Astrocyte (in vitro differentiated cells and primary cell): ENCODE measurements at regions not wholly inside any gene's neighbourhood (a gene's known extent, or its start where the extent isn't known, plus 50 kb on each side); places are given as distances from the start of the nearest gene placed in this dataset.
A peak's percentile ranks its signal among the peaks of the same experiment; 100 is the strongest.

Experiments used
- DNase-seq: peaks from one replicate; pipeline ENCODE4 v3.0.0-alpha.2; 2010; ENCODE audit warnings: low read depth
- FAIRE-seq: peaks from 2 replicates; lab custom pipeline; 2011; peaks lifted over from hg19 to GRCh38; lab: Jason Lieb, UNC
- H2AFZ ChIP-seq: 2 replicates; pipeline ENCODE4 v1.6.0; 2012; ENCODE audit warnings: low read depth, low read length, inconsistent platforms
- H3K27ac ChIP-seq: 2 replicates; pipeline ENCODE4 v1.5.1; 2011; ENCODE audit warnings: low read depth, low read length, inconsistent platforms
- H3K27me3 ChIP-seq: 2 replicates; pipeline ENCODE4 v1.6.0; 2011; ENCODE audit warnings: low read length, inconsistent platforms; ENCODE audit not compliant: insufficient read depth
- H3K36me3 ChIP-seq: 2 replicates; pipeline ENCODE4 v1.5.1; 2011; ENCODE audit warnings: low read length, inconsistent platforms; ENCODE audit not compliant: insufficient read depth
- H3K4me1 ChIP-seq: 2 replicates; pipeline ENCODE4 v1.5.1; 2011; ENCODE audit warnings: low read length, inconsistent platforms; ENCODE audit not compliant: insufficient read depth
- H3K4me2 ChIP-seq: 2 replicates; pipeline ENCODE4 v1.6.0; 2012; ENCODE audit warnings: low read length, inconsistent platforms
- H3K4me3 ChIP-seq: 2 replicates; pipeline ENCODE4 v1.5.1; 2011; ENCODE audit warnings: low read depth, mild to moderate bottlenecking, low read length, inconsistent platforms; ENCODE audit not compliant: insufficient read depth
- H3K79me2 ChIP-seq: 2 replicates; pipeline ENCODE4 v1.6.0; 2012; ENCODE audit warnings: mild to moderate bottlenecking, low read length, inconsistent platforms; ENCODE audit not compliant: insufficient read depth
- H3K9ac ChIP-seq: 2 replicates; pipeline ENCODE4 v1.6.0; 2012; ENCODE audit warnings: mild to moderate bottlenecking, low read length, inconsistent platforms
- H3K9me3 ChIP-seq: 2 replicates; pipeline ENCODE4 v1.5.1; 2012; ENCODE audit warnings: low read depth, mild to moderate bottlenecking, low read length, inconsistent platforms; ENCODE audit not compliant: insufficient read depth
- H4K20me1 ChIP-seq: 2 replicates; pipeline ENCODE4 v1.6.0; 2012; ENCODE audit warnings: low read length, inconsistent platforms; ENCODE audit not compliant: insufficient read depth
- H3K27ac Mint-ChIP-seq: one replicate; pipeline ENCODE4 v1.8.0; 2021; ENCODE audit warnings: mild to moderate bottlenecking, mixed read lengths; ENCODE audit not compliant: unreplicated experiment
- H3K27me3 Mint-ChIP-seq: one replicate; pipeline ENCODE4 v1.8.0; 2021; ENCODE audit warnings: low read depth, mixed read lengths; ENCODE audit not compliant: unreplicated experiment
- H3K36me3 Mint-ChIP-seq: one replicate; pipeline ENCODE4 v1.8.0; 2021; ENCODE audit warnings: low read depth, mixed read lengths; ENCODE audit not compliant: unreplicated experiment
- H3K4me1 Mint-ChIP-seq: one replicate; pipeline ENCODE4 v1.8.0; 2021; ENCODE audit warnings: low read depth, mixed read lengths; ENCODE audit not compliant: unreplicated experiment
- H3K4me3 Mint-ChIP-seq: one replicate; pipeline ENCODE4 v1.8.0; 2021; ENCODE audit warnings: mild to moderate bottlenecking, moderate library complexity, mixed read lengths; ENCODE audit not compliant: unreplicated experiment
- H3K9me3 Mint-ChIP-seq: one replicate; pipeline ENCODE4 v1.8.0; 2021; ENCODE audit warnings: mild to moderate bottlenecking, mixed read lengths; ENCODE audit not compliant: unreplicated experiment
- EZH2 ChIP-seq: IDR thresholded peaks from 2 replicates; pipeline ENCODE4 v1.6.1; 2012; ENCODE audit warnings: mild to moderate bottlenecking, low read length, inconsistent platforms; ENCODE audit not compliant: insufficient read depth
- TF ChIP-seq, protein P1 (sequence below): IDR thresholded peaks from 2 replicates; pipeline ENCODE4 v1.5.1; 2011; ENCODE audit warnings: low read depth, mild to moderate bottlenecking, inconsistent platforms, low read length, moderate library complexity; ENCODE audit not compliant: insufficient read depth

DNA sequence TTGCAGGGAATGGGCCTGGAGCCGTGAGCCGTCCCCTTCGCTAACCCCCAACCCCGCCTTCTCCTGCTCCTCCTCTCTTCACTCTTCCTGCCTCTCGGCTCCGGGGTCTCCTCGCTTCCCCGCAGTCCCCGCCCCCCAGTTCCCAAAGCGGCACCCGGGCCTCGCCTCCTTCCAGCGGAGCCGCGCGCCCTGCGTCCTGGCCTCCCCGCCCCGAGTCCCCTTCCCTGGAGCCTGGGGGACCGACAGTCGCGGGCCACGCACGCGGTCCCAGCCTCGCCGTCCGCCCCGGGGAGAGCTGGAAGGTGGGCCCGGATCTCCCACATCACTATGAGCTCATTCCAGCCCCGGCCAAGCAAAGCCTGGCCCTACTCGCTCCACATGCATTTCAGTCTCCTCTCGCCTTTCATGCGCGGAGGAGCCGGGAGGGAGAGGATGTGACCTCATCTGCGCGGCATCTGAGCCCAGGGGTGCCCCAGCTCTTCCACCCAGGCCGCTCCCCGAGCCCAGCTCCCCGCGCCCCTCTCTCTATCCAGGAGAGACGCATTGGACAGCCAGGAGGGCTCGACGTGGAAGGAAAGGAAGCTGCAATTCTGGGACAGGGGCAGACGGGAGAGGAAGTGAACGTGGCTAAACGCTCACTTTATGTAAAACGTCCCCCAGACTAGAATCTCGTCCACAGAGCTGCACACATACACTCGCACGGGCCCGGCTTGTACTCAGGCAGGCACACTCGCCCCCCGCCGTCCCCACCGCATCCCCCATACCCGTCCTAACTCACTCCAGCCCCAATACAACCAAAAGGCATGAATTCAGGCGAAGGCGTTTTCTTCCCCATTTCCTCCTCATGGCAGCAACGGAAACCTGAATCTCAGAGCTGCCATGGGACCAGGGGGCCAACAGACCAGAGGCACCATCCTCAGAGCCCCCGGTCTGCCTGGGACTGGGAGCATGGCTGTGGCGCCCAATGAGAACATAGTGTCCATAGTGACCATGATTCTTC, 108.7 kb upstream of the CCND2 start:
- Histone ChIP-seq H3K4me2 (peak overlapping the region; percentile 84), H3K4me3 (peak overlapping the region; percentile 38), H4K20me1 (no peaks in the 10 kb centered on the region), H3K36me3 (no peaks in the 10 kb centered on the region), H3K9ac (peak overlapping the region; percentile 74), H3K79me2 (no peaks in the 10 kb centered on the region), H3K27me3 (no peaks in the 10 kb centered on the region), H3K27ac (peak overlapping the region; percentile 61), H3K9me3 (no peaks in the 10 kb centered on the region), H2AFZ (peak overlapping the region; percentile 94), H3K4me1 (peaks cover 6% of the 10 kb centered on the region)
- peaks cover 2% of the 10 kb centered on the region for H3K27me3 Mint-ChIP-seq
- H3K4me1 Mint-ChIP-seq, result peaks cover 15% of the 10 kb centered on the region
- no peak for TF ChIP-seq EZH2
- TF ChIP-seq, protein P1, sequence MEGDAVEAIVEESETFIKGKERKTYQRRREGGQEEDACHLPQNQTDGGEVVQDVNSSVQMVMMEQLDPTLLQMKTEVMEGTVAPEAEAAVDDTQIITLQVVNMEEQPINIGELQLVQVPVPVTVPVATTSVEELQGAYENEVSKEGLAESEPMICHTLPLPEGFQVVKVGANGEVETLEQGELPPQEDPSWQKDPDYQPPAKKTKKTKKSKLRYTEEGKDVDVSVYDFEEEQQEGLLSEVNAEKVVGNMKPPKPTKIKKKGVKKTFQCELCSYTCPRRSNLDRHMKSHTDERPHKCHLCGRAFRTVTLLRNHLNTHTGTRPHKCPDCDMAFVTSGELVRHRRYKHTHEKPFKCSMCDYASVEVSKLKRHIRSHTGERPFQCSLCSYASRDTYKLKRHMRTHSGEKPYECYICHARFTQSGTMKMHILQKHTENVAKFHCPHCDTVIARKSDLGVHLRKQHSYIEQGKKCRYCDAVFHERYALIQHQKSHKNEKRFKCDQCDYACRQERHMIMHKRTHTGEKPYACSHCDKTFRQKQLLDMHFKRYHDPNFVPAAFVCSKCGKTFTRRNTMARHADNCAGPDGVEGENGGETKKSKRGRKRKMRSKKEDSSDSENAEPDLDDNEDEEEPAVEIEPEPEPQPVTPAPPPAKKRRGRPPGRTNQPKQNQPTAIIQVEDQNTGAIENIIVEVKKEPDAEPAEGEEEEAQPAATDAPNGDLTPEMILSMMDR, result no peak
- peak overlapping the region; percentile 93 for H3K27ac Mint-ChIP-seq
- peak overlapping the region; percentile 74 for H3K4me3 Mint-ChIP-seq
- FAIRE-seq (no peak), DNase-seq (peak; percentile 59)
- H3K9me3 Mint-ChIP-seq, result peaks cover 7% of the 10 kb centered on the region
- no peaks in the 10 kb centered on the region for H3K36me3 Mint-ChIP-seq

DNA sequence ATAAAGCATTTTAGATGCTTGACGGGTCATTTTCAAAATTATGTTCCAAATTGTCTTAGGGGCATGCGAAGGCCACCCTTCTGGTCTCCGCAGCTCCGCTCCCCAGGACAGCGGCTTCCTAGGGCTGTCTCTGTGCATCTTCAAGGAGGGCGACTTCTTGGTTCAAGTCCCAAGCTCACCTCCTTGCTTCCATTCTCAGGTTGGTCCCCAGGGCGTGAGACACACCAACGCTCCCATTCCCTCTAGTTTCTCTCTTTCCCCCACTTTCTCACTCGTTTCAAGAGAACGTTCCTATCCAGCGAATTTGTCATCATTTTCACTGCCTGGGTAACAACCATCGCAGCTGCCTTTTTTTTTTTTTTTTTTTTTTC, 109.4 kb upstream of the CCND2 start:
- Histone ChIP-seq H3K79me2 (no peaks in the 10 kb centered on the region), H3K4me1 (peaks cover 6% of the 10 kb centered on the region), H3K27ac (peak overlapping the region; percentile 61), H3K27me3 (no peaks in the 10 kb centered on the region), H4K20me1 (no peaks in the 10 kb centered on the region), H2AFZ (peak overlapping the region; percentile 94), H3K4me2 (peak overlapping the region; percentile 84), H3K9ac (peak overlapping the region; percentile 74), H3K36me3 (no peaks in the 10 kb centered on the region), H3K4me3 (peak overlapping the region; percentile 38), H3K9me3 (no peaks in the 10 kb centered on the region)
- Mint-ChIP-seq H3K9me3 (peaks cover 8% of the 10 kb centered on the region), H3K27me3 (peaks cover 2% of the 10 kb centered on the region), H3K4me1 (peaks cover 10% of the 10 kb centered on the region), H3K27ac (peak overlapping the region; percentile 93), H3K4me3 (peak overlapping the region; percentile 73), H3K36me3 (no peaks in the 10 kb centered on the region)
- TF ChIP-seq, protein P1, result no peak
- no peak for TF ChIP-seq EZH2
- DNase-seq (no peak), FAIRE-seq (no peak)

DNA sequence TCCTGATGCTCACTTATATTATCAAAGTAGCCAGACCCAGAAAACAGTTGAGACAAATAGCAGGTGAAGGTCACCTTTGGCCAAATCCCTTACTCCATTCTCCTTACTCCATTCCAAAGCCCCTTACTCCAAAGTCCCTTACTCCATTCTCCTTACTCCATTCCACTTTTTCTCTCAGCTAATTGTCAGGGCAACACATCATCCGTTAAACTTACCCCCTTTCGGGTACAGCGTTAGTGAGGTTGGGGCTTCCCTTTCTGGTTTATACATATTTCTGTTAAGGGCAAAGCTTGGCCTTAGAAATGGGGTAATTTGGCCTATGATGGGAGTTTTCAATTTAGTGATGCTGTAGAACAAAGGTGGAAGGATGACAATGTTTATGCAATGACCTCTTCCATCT, 111.8 kb upstream of the CCND2 start:
- Histone ChIP-seq H3K4me3 (no peak overlapping the region), H3K4me1 (peaks cover 6% of the 10 kb centered on the region), H3K36me3 (no peaks in the 10 kb centered on the region), H3K27me3 (no peaks in the 10 kb centered on the region), H4K20me1 (no peaks in the 10 kb centered on the region), H3K9ac (no peak overlapping the region), H3K4me2 (no peak overlapping the region), H3K27ac (no peak overlapping the region), H3K79me2 (no peaks in the 10 kb centered on the region), H2AFZ (no peak overlapping the region), H3K9me3 (no peaks in the 10 kb centered on the region)
- no peak for DNase-seq
- H3K27me3 Mint-ChIP-seq, result peaks cover 2% of the 10 kb centered on the region
- H3K4me3 Mint-ChIP-seq, result no peak overlapping the region
- peaks cover 15% of the 10 kb centered on the region for H3K4me1 Mint-ChIP-seq
- peaks cover 8% of the 10 kb centered on the region for H3K9me3 Mint-ChIP-seq
- no peaks in the 10 kb centered on the region for H3K36me3 Mint-ChIP-seq
- no peak for TF ChIP-seq EZH2
- no peak for FAIRE-seq
- H3K27ac Mint-ChIP-seq, result no peak overlapping the region
